SK-N-SH (cell line): ENCODE measurements at regions not wholly inside any gene's neighbourhood (a gene's known extent, or its start where the extent isn't known, plus 50 kb on each side); places are given as distances from the start of the nearest gene placed in this dataset.

ENCODE experiments used
- CTCF ChIP-seq: fragments of 200-600 bp; sonication (generic); IDR thresholded peaks from 2 replicates; pipeline ENCODE4 v1.6.1; 2017; ENCODE audit warnings: antibody characterized with exemption, mild to moderate bottlenecking, moderate library complexity
- EZH2phosphoT487 ChIP-seq: fragments of 200-600 bp; sonication (generic); IDR thresholded peaks from 2 replicates; pipeline ENCODE4 v1.6.1; 2017; ENCODE audit warnings: low read depth, mixed run types, mild to moderate bottlenecking, antibody characterized with exemption, moderate library complexity, borderline replicate concordance
- FOXM1 ChIP-seq: IDR thresholded peaks from 2 replicates; pipeline ENCODE4 v1.4.0; 2012; ENCODE audit warnings: low read depth, mild to moderate bottlenecking
- POLR2AphosphoS5 ChIP-seq: IDR thresholded peaks from 2 replicates; pipeline ENCODE4 v1.6.1; 2012; ENCODE audit warnings: low read depth, low read length

- TF ChIP-seq CTCF (no peak), POLR2AphosphoS5 (no peak), EZH2phosphoT487 (no peak), FOXM1 (no peak)
Measured at GRCh38 chr6:141316236-141316635, 816.5 kb upstream of the GJE1 start.
